ENCODE measurements at regions not wholly inside any gene's neighbourhood (a gene's known extent, or its start where the extent isn't known, plus 50 kb on each side); places are given as distances from the start of the nearest gene placed in this dataset.

- DNase-seq = no peak
Measured at GRCh38 chr20:51091406-51092195, 68.7 kb upstream of the KCNG1 start.

DNA sequence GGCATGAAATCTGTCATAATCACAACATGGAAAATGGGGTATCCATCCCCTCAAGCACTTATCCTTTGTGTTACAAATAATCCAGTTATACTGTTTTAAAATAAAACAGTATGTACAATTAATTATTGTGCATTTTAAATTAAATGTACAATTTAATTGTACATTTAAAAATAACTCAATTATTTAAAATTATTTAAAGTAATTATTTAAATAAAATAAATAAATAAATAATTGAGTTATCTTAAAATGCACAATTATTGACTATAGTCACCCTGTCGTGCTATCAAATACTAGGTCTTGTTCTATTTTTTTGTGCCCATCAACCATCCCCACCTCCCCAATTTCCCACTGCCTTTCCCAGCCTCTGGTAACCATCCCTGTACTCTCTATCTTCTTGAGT, 66.9 kb upstream of the KCNG1 start:
- no peak for DNase-seq

GRCh38 chr20:51089272-51089781, 66.4 kb upstream of the KCNG1 start:
- DNase-seq = no peak

- DNase-seq = no peak
Measured at GRCh38 chr20:51087266-51087665, 64.4 kb upstream of the KCNG1 start.

DNA sequence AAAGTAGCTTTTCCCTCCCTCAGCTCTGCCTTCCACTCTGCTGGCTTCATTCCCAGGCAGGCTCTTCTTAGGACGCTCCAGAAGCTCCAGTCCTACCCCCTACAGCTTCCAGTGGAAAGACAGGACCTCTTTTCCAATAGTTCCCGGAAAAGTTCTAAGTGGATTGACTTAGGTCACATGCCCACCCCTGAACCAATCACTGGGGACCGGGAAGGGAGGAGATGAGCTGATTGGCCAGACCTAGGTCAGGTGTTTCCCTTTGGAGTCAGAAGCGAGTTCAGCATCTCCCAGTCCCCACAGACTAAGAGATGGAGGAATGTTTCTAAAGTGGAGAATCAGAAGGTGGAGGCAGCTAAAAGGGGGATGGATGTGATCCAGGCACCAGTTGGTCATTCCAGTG, 62.9 kb upstream of the KCNG1 start:
- DNase-seq = no peak

- DNase-seq = no peak
Measured at GRCh38 chr20:51084593-51085377, 61.9 kb upstream of the KCNG1 start.

GRCh38 chr20:51083447-51083846, 60.5 kb upstream of the KCNG1 start:
- DNase-seq = no peak

GRCh38 chr20:51082988-51083387, 60.1 kb upstream of the KCNG1 start:
- no peak for DNase-seq

DNA sequence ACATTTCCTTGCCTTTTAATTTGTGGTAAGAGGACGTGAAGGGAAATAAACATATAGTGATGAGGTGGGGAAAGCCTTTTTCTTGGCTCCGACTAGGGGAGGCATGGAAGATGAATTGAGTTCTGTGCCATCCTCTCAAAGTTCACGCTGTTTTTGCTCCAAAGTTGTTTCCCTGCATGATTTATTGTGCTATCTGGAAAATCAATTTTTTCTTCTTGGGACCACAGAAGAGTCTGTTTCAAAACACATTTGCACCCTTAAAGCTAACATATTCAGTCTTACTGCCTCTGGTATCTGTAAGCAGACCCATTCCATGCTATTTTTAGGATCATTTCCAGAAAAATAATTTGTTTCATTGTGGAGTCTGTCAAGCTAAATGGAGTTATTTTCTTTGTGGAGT, 57.6 kb upstream of the KCNG1 start:
- no peak for DNase-seq

- no peak for DNase-seq
Measured at GRCh38 chr20:51079488-51079887, 56.6 kb upstream of the KCNG1 start.

DNA sequence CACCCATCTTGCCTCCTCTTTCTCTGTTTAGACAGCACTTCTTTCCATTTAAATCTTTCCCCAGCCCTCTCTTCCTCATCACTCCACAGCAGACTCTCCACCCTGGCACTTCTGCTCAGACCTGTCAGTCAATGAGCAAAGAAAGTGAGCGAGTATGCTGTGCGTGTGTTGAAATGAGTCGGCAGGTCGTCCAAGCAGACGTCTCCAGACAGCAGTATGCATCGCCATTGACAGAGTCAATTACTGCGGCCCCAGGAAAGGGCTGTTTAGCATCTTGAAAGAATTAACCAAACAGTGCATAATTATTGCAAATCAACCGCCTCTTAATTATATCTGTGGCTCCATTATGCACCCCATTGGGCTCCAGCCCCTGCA, 54.8 kb upstream of the KCNG1 start:
- no peak for DNase-seq

- DNase-seq = no peak
Measured at GRCh38 chr20:51076786-51077685, 54.1 kb upstream of the KCNG1 start.

- no peak for DNase-seq
Measured at GRCh38 chr20:51074062-51074461, 51.2 kb upstream of the KCNG1 start.
